Body of pancreas (tissue), 4 donors: ENCODE measurements at regions not wholly inside any gene's neighbourhood (a gene's known extent, or its start where the extent isn't known, plus 50 kb on each side); places are given as distances from the start of the nearest gene placed in this dataset.
"Not testable (repeated sequence)": the region's sequence is repeated elsewhere in the genome, so short reads cannot be mapped to it uniquely, and the experiment has no call there.

Experiments used
- ATAC-seq: fragments of 150-250 bp; one replicate; pipeline ENCODE4 v1.9.1; 2016
- DNase-seq, 4 donors: peaks; one replicate each; pipeline ENCODE4 v3.0.0-alpha.2; 2019
- H3K27ac ChIP-seq, 4 donors: fragments of 200-600 bp; sonication (generic); 1 replicate in 3 of 4; 2 replicates in 1 of 4; pipeline versions ENCODE4 v1.5.1 to v1.6.1; 2016 to 2019; ENCODE audit warnings: mild to moderate bottlenecking in 1 of 4, mixed read lengths in 1 of 4, moderate library complexity in 1 of 4
- H3K27me3 ChIP-seq, 2 donors: fragments of 200-600 bp; sonication (generic); one replicate each; pipeline ENCODE4 v1.6.0; 2016; ENCODE audit warnings: mild to moderate bottlenecking in 1 of 2
- H3K36me3 ChIP-seq, 2 donors: fragments of 200-600 bp; sonication (generic); replicated peaks in 1 of 2; 2 replicates each; pipeline ENCODE4 v1.5.1; 2016; ENCODE audit warnings: low read depth in 2 of 2; ENCODE audit not compliant: insufficient read depth in 1 of 2
- H3K4me1 ChIP-seq: fragments of 200-600 bp; sonication (generic); one replicate; pipeline ENCODE4 v1.6.0; 2016
- H3K4me3 ChIP-seq, 2 donors: fragments of 200-600 bp; sonication (generic); 1 replicate in 1 of 2; 2 replicates in 1 of 2; pipeline ENCODE4 v1.5.1; 2016 to 2019
- H3K9me3 ChIP-seq, 3 donors: fragments of 200-600 bp; sonication (generic); 1 replicate in 2 of 3; 2 replicates in 1 of 3; pipeline ENCODE4 v1.5.1; 2016
- POLR2A ChIP-seq, 3 donors: fragments of 450-650 bp; IDR thresholded peaks; one replicate each; pipeline ENCODE4 v1.6.1; 2016; ENCODE audit warnings: antibody characterized with exemption in 3 of 3, mild to moderate bottlenecking in 2 of 3
- WGBS, 2 donors: methylation state at CpG; one replicate each; pipeline ENCODE4 v1.1.5; 2017; 5-methylcytosine and 5-hydroxymethylcytosine counted together
- intact Hi-C: fragments of 100-400 bp; cut with DNase I; formaldehyde crosslinking; loops from one replicate; pipeline ENCODE4 v1.15.1; 2023
- TF ChIP-seq, protein P1 (sequence below), 7 experiments: fragments of 450-650 bp in 4 of 7; fragments of 200-600 bp in 3 of 7; sonication (generic) in 3 of 7; IDR thresholded peaks; one replicate each; pipeline ENCODE4 v1.5.1; 2016 to 2019; ENCODE audit warnings: antibody characterized with exemption in 7 of 7

DNA sequence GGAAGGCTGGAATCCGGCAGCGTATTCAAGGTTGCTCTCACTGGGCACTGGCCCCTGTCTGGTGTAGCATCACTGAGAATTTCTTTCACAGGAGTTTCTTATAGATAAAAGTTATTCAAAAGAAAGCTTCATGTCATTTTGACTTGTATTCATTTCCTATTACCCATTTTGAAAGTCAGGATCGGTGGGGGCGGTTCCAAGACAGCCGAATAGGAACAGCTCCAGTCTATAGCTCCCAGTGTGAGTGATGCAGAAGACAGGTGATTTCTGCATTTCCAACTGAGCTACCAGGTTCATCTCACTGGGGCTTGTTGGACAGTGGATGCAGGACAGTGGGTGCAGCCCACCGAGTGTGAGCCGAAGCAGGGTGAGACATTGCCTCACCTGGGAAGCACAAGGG lies 51.5 kb upstream of the CDC42EP3 start:
- intact Hi-C loops, DNase-seq, H3K36me3 ChIP-seq, H3K27me3 ChIP-seq, H3K9me3 ChIP-seq, ATAC-seq, H3K4me3 ChIP-seq, H3K4me1 ChIP-seq, H3K27ac ChIP-seq: not testable (repeated sequence)
- 83 to 89% methylated on average over 5 to 7 of the region's 7 CpGs for WGBS, 2 donors

- Histone ChIP-seq H3K27ac (no peak overlapping the region), H3K4me1 (peaks cover 8% of the 10 kb centered on the region), H3K4me3 (no peak overlapping the region), H3K36me3 (no peaks in the 10 kb centered on the region), H3K27me3 (no peaks in the 10 kb centered on the region), H3K9me3 (no peaks in the 10 kb centered on the region)
- no peak for TF ChIP-seq POLR2A (IDR thresholded peaks at IDR 0.05)
- TF ChIP-seq, protein P1, sequence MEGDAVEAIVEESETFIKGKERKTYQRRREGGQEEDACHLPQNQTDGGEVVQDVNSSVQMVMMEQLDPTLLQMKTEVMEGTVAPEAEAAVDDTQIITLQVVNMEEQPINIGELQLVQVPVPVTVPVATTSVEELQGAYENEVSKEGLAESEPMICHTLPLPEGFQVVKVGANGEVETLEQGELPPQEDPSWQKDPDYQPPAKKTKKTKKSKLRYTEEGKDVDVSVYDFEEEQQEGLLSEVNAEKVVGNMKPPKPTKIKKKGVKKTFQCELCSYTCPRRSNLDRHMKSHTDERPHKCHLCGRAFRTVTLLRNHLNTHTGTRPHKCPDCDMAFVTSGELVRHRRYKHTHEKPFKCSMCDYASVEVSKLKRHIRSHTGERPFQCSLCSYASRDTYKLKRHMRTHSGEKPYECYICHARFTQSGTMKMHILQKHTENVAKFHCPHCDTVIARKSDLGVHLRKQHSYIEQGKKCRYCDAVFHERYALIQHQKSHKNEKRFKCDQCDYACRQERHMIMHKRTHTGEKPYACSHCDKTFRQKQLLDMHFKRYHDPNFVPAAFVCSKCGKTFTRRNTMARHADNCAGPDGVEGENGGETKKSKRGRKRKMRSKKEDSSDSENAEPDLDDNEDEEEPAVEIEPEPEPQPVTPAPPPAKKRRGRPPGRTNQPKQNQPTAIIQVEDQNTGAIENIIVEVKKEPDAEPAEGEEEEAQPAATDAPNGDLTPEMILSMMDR (IDR thresholded peaks at IDR 0.05) = no peak
- DNase-seq = no peak
- intact Hi-C loops = no loop called here
- WGBS, 2 donors = 17 to 27% methylated on average over 1 of the region's 1 CpG
- no peak for ATAC-seq
Observed at GRCh38 chr2:37730037-37730818, 58.8 kb upstream of the CDC42EP3 start.

DNA sequence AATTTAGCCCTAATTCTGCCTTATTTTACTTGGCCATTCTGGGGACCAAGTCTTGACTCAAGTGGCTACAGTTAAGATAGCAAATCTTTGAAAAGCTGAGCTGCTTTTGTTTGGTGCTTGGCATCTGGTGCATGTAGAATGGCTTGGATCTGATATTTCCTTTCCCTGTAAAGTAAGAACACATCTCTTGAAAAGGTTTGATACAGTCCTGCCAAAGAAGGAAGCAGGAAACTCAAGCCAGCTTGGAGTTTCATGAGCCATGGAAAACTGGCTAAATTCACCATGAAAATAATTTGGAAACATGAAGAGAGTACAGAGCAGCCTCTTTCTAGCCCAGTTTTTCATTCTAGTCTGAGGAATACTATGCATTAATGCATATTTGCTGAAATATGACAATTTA lies 61.0 kb upstream of the CDC42EP3 start:
- H3K27me3 ChIP-seq, H3K27ac ChIP-seq, H3K36me3 ChIP-seq, ATAC-seq, H3K4me1 ChIP-seq, DNase-seq, intact Hi-C loops, H3K4me3 ChIP-seq, H3K9me3 ChIP-seq: not testable (repeated sequence)

- Histone ChIP-seq H3K27me3 (no peaks in the 10 kb centered on the region), H3K36me3 (no peaks in the 10 kb centered on the region), H3K4me1 (peaks cover 8% of the 10 kb centered on the region), H3K9me3 (no peaks in the 10 kb centered on the region), H3K27ac (no peak overlapping the region), H3K4me3 (no peak overlapping the region)
- TF ChIP-seq, protein P1 (IDR thresholded peaks at IDR 0.05) = no peak
- no peak for TF ChIP-seq POLR2A (IDR thresholded peaks at IDR 0.05)
- intact Hi-C loops = no loop called here
- DNase-seq (no peak), ATAC-seq (no peak)
- WGBS, 2 donors = 79 to 80% methylated on average over 2 of the region's 2 CpGs
Observed at GRCh38 chr2:37733251-37733650, 61.8 kb upstream of the CDC42EP3 start.

GRCh38 chr2:37733955-37734354 lies 62.5 kb upstream of the CDC42EP3 start:
- H3K27ac ChIP-seq, H3K9me3 ChIP-seq, H3K27me3 ChIP-seq, H3K4me1 ChIP-seq, H3K36me3 ChIP-seq, ATAC-seq, intact Hi-C loops, DNase-seq, H3K4me3 ChIP-seq: not testable (repeated sequence)

DNA sequence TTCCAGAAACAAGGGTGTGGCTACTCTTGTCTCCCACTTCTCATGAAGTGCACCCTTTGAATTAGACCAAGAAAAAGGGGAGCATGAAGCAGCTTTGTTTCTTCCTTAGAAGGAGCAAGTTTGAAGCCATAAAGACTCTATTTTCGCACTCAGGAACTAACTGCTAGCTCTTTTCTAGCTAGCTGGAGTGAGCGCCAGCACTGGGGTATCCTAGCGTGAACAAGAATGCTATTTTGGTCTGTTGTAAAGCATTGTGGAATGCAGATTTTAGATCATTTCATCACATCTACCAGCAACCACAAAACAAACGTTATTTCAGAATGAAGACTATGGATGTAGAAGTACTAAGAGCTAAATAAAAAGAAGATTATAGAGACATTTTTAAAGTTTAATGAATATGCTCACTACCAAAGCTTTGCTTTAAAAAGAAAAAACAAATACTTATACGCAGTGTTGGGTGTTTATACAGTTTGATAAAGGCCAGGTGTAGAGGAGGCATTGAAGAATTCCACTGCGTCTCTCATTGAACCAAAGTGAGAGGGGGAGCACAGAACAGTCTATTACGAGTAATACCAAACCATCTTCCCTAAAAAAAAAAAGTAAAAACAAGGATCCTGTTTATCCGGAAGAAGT lies 63.6 kb upstream of the CDC42EP3 start:
- H3K9me3 ChIP-seq, H3K36me3 ChIP-seq, ATAC-seq, DNase-seq, H3K27ac ChIP-seq, H3K27me3 ChIP-seq, H3K4me1 ChIP-seq, H3K4me3 ChIP-seq, intact Hi-C loops: not testable (repeated sequence)
- 71 to 79% methylated on average over 8 of the region's 8 CpGs for WGBS, 2 donors

DNA sequence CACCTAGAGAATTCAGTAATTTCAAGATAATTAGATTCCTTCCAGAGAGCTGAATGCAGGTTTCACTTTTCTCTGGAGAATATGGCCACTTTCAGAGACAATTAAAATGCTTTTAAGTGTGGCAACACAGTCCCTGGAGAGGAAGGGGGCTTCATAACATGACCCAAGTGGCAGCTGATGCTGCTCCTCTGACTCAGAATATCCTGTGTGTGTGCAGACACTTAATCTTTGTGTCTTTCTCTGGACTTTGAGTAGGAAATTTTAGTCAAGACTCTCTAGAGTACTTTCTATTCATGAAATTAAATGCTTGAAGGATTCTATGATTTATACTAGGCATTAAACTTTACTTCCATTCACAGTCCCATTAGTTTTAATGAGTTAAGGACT lies 64.1 kb upstream of the CDC42EP3 start:
- H3K27ac ChIP-seq, intact Hi-C loops, H3K9me3 ChIP-seq, DNase-seq, ATAC-seq, H3K4me3 ChIP-seq, H3K27me3 ChIP-seq, H3K36me3 ChIP-seq, H3K4me1 ChIP-seq: not testable (repeated sequence)
